Parathyroid adenoma (tissue), 2 donors: ENCODE measurements at regions not wholly inside any gene's neighbourhood (a gene's known extent, or its start where the extent isn't known, plus 50 kb on each side); places are given as distances from the start of the nearest gene placed in this dataset.
A peak's percentile ranks its signal among the peaks of the same experiment; 100 is the strongest.

Source experiments
- H2AFZ ChIP-seq: fragments of 300-600 bp; sonication (generic); one replicate; pipeline ENCODE4 v1.7.0; 2017; ENCODE audit warnings: antibody characterized with exemption, mild to moderate bottlenecking
- H3K27ac ChIP-seq: fragments of 300-600 bp; sonication (generic); one replicate; pipeline ENCODE4 v1.7.0; 2017
- H3K27me3 ChIP-seq: fragments of 300-600 bp; sonication (generic); one replicate; pipeline ENCODE4 v1.7.0; 2017; ENCODE audit warnings: low read length; ENCODE audit not compliant: control insufficient read depth, insufficient read depth
- H3K36me3 ChIP-seq: fragments of 300-600 bp; sonication (generic); one replicate; pipeline ENCODE4 v1.7.0; 2017; ENCODE audit warnings: low read length; ENCODE audit not compliant: control insufficient read depth, insufficient read depth
- H3K4me1 ChIP-seq: fragments of 300-600 bp; sonication (generic); one replicate; pipeline ENCODE4 v1.7.0; 2017; ENCODE audit warnings: control low read depth
- H3K4me2 ChIP-seq: fragments of 300-600 bp; sonication (generic); one replicate; pipeline ENCODE4 v1.7.0; 2017; ENCODE audit warnings: low read length
- H3K4me3 ChIP-seq: fragments of 300-600 bp; sonication (generic); one replicate; pipeline ENCODE4 v1.7.0; 2017; ENCODE audit warnings: low read depth, low read length
- H3K79me2 ChIP-seq: fragments of 300-600 bp; sonication (generic); one replicate; pipeline ENCODE4 v1.7.0; 2017; ENCODE audit warnings: control low read depth
- H3K9ac ChIP-seq: fragments of 300-600 bp; sonication (generic); one replicate; pipeline ENCODE4 v1.7.0; 2017; ENCODE audit warnings: mild to moderate bottlenecking
- H3K9me3 ChIP-seq: fragments of 300-600 bp; sonication (generic); one replicate; pipeline ENCODE4 v1.7.0; 2017; ENCODE audit warnings: low read length; ENCODE audit not compliant: control insufficient read depth
- TF ChIP-seq, protein P1 (sequence below): fragments of 300-600 bp; sonication (generic); IDR thresholded peaks from one replicate; pipeline ENCODE4 v1.7.0; 2017; ENCODE audit warnings: antibody characterized with exemption, mild to moderate bottlenecking
- donor health status: primary hyperparathyroidism.

DNA sequence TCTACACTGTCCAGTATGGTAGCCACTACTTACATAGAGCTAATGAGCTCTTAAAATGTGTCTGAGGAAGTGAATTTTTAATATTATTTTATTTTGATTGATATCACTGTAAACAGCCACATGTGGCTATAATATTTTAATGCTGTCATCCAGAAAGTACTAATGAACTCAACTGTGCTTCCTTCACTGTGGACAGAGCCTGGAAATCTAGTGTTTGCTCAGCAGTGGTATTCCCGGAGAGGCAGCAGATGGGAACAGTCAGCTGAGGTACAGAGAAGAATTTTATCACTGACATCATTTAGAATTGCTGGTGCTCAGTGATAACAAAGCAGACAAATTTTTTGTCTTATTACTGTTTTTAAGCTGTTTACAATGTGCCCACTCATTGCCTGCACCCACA, 68.7 kb upstream of the ACP3 start:
- no peaks in the 10 kb centered on the region for H3K9me3 ChIP-seq
- H3K27me3 ChIP-seq, result no peaks in the 10 kb centered on the region
- no peaks in the 10 kb centered on the region for H3K36me3 ChIP-seq
- H3K4me3 ChIP-seq, result no peak overlapping the region
- no peak overlapping the region for H3K4me2 ChIP-seq
- H3K27ac ChIP-seq, result no peak overlapping the region
- no peaks in the 10 kb centered on the region for H3K4me1 ChIP-seq
- H3K79me2 ChIP-seq, result no peaks in the 10 kb centered on the region
- H3K9ac ChIP-seq, result no peak overlapping the region
- TF ChIP-seq, protein P1, sequence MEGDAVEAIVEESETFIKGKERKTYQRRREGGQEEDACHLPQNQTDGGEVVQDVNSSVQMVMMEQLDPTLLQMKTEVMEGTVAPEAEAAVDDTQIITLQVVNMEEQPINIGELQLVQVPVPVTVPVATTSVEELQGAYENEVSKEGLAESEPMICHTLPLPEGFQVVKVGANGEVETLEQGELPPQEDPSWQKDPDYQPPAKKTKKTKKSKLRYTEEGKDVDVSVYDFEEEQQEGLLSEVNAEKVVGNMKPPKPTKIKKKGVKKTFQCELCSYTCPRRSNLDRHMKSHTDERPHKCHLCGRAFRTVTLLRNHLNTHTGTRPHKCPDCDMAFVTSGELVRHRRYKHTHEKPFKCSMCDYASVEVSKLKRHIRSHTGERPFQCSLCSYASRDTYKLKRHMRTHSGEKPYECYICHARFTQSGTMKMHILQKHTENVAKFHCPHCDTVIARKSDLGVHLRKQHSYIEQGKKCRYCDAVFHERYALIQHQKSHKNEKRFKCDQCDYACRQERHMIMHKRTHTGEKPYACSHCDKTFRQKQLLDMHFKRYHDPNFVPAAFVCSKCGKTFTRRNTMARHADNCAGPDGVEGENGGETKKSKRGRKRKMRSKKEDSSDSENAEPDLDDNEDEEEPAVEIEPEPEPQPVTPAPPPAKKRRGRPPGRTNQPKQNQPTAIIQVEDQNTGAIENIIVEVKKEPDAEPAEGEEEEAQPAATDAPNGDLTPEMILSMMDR, result no peak
- H2AFZ ChIP-seq, result no peak overlapping the region

DNA sequence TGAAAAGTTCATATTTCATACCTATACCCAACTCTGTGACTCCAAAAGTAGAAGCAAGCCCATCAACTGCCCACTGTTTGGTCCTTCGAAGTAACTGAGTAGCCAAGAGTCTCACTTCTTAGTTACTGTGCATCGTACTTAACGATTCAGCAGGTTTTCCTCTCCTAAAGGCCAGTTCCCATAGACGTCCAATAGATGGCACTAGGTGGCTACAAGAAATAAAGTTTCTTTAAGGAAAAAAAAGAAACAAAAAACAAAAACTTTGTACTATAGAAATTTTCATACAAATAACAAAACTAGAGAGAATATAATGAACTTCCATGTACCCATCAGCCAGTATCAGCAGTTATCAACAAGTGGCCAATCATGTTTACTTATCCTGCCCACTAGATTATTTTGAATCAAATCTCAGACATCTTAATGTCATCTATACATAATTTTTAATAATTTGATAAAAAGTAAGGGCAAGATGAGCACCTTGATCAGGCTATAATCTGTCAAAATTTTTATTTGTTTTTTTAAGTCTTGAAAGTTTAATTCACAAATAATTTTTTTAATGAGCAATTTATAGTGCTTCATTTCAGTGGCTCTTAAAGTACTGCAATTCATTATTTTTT, 63.8 kb upstream of the ACP3 start:
- no peak overlapping the region for H3K4me3 ChIP-seq
- TF ChIP-seq, protein P1, result peak; percentile 71
- no peak overlapping the region for H3K4me2 ChIP-seq
- no peaks in the 10 kb centered on the region for H3K79me2 ChIP-seq
- H3K9ac ChIP-seq, result no peak overlapping the region
- H3K27me3 ChIP-seq, result no peaks in the 10 kb centered on the region
- H3K9me3 ChIP-seq, result no peaks in the 10 kb centered on the region
- H3K36me3 ChIP-seq, result no peaks in the 10 kb centered on the region
- no peaks in the 10 kb centered on the region for H3K4me1 ChIP-seq
- H2AFZ ChIP-seq, result no peak overlapping the region
- H3K27ac ChIP-seq, result no peak overlapping the region

DNA sequence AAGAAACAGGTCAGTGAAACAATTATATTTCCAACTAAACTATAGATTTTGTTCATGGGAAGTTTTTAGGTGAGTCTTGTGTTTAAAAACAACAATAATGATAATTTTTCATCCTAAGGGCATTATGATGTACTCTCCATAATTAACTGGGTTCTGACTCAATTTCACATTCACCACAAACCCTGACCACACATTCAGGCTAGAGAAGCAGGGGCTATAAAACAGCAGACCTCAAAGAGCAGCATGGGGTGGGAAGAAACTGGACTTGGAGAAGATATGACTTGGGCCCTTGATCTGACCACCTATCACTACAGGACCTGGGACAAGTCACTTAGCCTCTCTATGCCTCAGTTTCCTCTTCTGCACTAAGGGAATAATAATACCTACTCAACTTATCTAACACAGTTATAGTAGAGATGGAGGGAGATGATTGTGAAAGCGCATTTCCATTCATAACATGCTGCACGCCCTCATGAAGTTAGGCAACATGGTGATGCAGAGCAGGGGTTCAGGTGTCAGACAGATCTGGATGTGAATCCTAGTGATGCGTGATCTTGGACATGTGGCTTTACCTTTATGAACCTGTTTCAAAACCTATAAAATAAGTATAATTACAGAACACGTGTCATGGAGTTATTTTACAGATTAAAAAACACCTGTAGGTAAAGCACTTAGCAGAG, 63.0 kb upstream of the ACP3 start:
- Histone ChIP-seq H3K27ac (no peak overlapping the region), H3K4me3 (no peak overlapping the region), H3K9me3 (no peaks in the 10 kb centered on the region), H2AFZ (no peak overlapping the region), H3K9ac (no peak overlapping the region), H3K79me2 (no peaks in the 10 kb centered on the region), H3K4me1 (no peaks in the 10 kb centered on the region), H3K36me3 (no peaks in the 10 kb centered on the region), H3K4me2 (no peak overlapping the region), H3K27me3 (no peaks in the 10 kb centered on the region)
- TF ChIP-seq, protein P1, result no peak

DNA sequence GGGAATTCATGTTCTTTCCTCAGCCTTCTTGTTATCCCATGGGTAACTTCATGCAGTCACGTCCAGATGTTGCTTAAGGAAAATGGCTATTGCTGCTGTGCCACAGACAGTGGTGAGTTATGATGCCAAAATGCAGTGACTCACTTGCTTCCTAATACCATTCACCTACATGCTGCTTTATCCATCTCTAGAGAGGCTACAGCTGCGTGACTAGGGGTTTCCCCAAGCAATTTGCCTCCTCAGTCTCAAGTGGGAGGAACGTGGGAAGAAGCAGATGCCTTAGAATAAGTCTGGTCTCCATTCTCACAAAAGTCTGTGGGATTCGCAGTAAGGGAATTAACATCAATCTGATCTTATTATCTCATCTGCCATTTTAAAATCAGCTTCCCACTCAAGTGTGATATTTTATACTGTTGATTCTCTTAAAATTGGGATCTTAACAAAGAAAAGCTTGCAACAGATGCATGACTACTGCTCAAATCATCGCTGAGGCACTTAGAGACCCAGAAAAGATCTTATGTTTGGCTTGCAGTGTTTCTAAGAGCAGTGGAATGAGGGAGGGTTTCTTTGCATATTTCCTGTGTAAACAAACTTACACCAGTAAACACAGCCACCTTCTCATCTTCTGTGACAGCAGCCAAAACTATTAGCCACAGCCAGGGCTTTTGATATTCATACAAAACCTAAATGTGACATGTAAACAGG, 62.0 kb upstream of the ACP3 start:
- Histone ChIP-seq H2AFZ (peak overlapping the region; percentile 6), H3K4me1 (no peaks in the 10 kb centered on the region), H3K4me2 (no peak overlapping the region), H3K9me3 (no peaks in the 10 kb centered on the region), H3K36me3 (no peaks in the 10 kb centered on the region), H3K4me3 (no peak overlapping the region), H3K9ac (no peak overlapping the region), H3K27me3 (no peaks in the 10 kb centered on the region), H3K27ac (no peak overlapping the region), H3K79me2 (no peaks in the 10 kb centered on the region)
- TF ChIP-seq, protein P1, result no peak
